DND-41 (cell line): ENCODE measurements at regions not wholly inside any gene's neighbourhood (a gene's known extent, or its start where the extent isn't known, plus 50 kb on each side); places are given as distances from the start of the nearest gene placed in this dataset.

Source experiments
- ATAC-seq: fragments of 200-7000 bp; cut with Tn5 transposase; 3 replicates; pipeline ENCODE4 v1.9.1; 2021; ENCODE audit warnings: low read depth; ENCODE audit not compliant: insufficient read depth
- DNase-seq: peaks from one replicate; pipeline ENCODE4 v3.0.0-alpha.2; 2020
- H2AFZ ChIP-seq: 2 replicates; pipeline ENCODE4 v1.6.0; 2012; ENCODE audit warnings: low read depth, low read length
- H3K27ac ChIP-seq: 2 replicates; pipeline ENCODE4 v1.5.1; 2012; ENCODE audit warnings: low read length, inconsistent platforms
- H3K27me3 ChIP-seq: fragments of 200-600 bp; sonication (generic); 2 replicates; pipeline ENCODE4 v1.6.0; 2012; ENCODE audit warnings: low read length, mild to moderate bottlenecking, inconsistent platforms; ENCODE audit not compliant: insufficient read depth, poor library complexity
- H3K36me3 ChIP-seq: 2 replicates; pipeline ENCODE4 v1.5.1; 2012; ENCODE audit warnings: low read length, inconsistent platforms; ENCODE audit not compliant: insufficient read depth
- H3K4me1 ChIP-seq: 2 replicates; pipeline ENCODE4 v1.5.1; 2012; ENCODE audit warnings: mild to moderate bottlenecking, low read length; ENCODE audit not compliant: insufficient read depth
- H3K4me2 ChIP-seq: 2 replicates; pipeline ENCODE4 v1.6.0; 2012; ENCODE audit warnings: mild to moderate bottlenecking, moderate library complexity, low read length, inconsistent platforms; ENCODE audit not compliant: insufficient read depth
- H3K4me3 ChIP-seq, 2 experiments: fragments of 200-600 bp in 1 of 2; shearing (Covaris generic) in 1 of 2; 2 replicates each; pipeline ENCODE4 v1.5.1; 2012 to 2016; ENCODE audit warnings: inconsistent platforms in 2 of 2, low read length in 2 of 2, mild to moderate bottlenecking in 2 of 2, low read depth in 1 of 2, moderate library complexity in 1 of 2
- H3K79me2 ChIP-seq: 2 replicates; pipeline ENCODE4 v1.6.0; 2012; ENCODE audit warnings: low read length, inconsistent platforms; ENCODE audit not compliant: insufficient read depth
- H3K9ac ChIP-seq: 2 replicates; pipeline ENCODE4 v1.6.0; 2012; ENCODE audit warnings: low read depth, mild to moderate bottlenecking, inconsistent platforms, low read length, moderate library complexity
- H3K9me3 ChIP-seq: 2 replicates; pipeline ENCODE4 v1.5.1; 2012; ENCODE audit warnings: low read length, moderate library complexity, mild to moderate bottlenecking, inconsistent platforms; ENCODE audit not compliant: insufficient read depth, severe bottlenecking
- H4K20me1 ChIP-seq: 2 replicates; pipeline ENCODE4 v1.6.0; 2012; ENCODE audit warnings: low read length; ENCODE audit not compliant: insufficient read depth
- CTCF ChIP-seq: IDR thresholded peaks from 2 replicates; pipeline ENCODE4 v1.5.1; 2012; ENCODE audit warnings: borderline replicate concordance, low read length, moderate library complexity, mild to moderate bottlenecking; ENCODE audit not compliant: poor library complexity, severe bottlenecking; ENCODE audit errors: extremely low read depth
- EZH2 ChIP-seq: IDR thresholded peaks from 3 replicates; pipeline ENCODE4 v1.6.1; 2012; ENCODE audit warnings: borderline replicate concordance, low read depth, mild to moderate bottlenecking, moderate library complexity, low read length, inconsistent platforms; ENCODE audit not compliant: severe bottlenecking

GRCh38 chr2:144180131-144180530 lies 339.8 kb downstream of the ZEB2 start:
- ATAC-seq (no peak), DNase-seq (no peak)
- no peak overlapping the region for H3K4me2 ChIP-seq
- no peak overlapping the region for H2AFZ ChIP-seq
- no peaks in the 10 kb centered on the region for H4K20me1 ChIP-seq
- no peak overlapping the region for H3K4me3 ChIP-seq
- H3K27me3 ChIP-seq: no peaks in the 10 kb centered on the region
- no peaks in the 10 kb centered on the region for H3K79me2 ChIP-seq
- H3K36me3 ChIP-seq: no peaks in the 10 kb centered on the region
- H3K4me1 ChIP-seq: peaks cover 16% of the 10 kb centered on the region
- no peaks in the 10 kb centered on the region for H3K9me3 ChIP-seq
- H3K27ac ChIP-seq: no peak overlapping the region
- TF ChIP-seq CTCF: no peak
- no peak overlapping the region for H3K9ac ChIP-seq

GRCh38 chr2:144170179-144170578 lies 349.7 kb downstream of the ZEB2 start:
- Histone ChIP-seq H3K9me3 (no peaks in the 10 kb centered on the region), H4K20me1 (no peaks in the 10 kb centered on the region), H3K4me2 (no peak overlapping the region), H3K4me1 (no peaks in the 10 kb centered on the region), H3K9ac (no peak overlapping the region), H3K79me2 (no peaks in the 10 kb centered on the region), H3K27me3 (no peaks in the 10 kb centered on the region), H3K36me3 (no peaks in the 10 kb centered on the region), H3K4me3 (no peak overlapping the region), H2AFZ (no peak overlapping the region), H3K27ac (no peak overlapping the region)
- ATAC-seq: no peak
- no peak for TF ChIP-seq EZH2
- no peak for TF ChIP-seq CTCF
- DNase-seq: no peak

- Histone ChIP-seq H3K9ac (no peak overlapping the region), H3K27ac (no peak overlapping the region), H3K9me3 (no peaks in the 10 kb centered on the region), H3K4me1 (no peaks in the 10 kb centered on the region), H4K20me1 (no peaks in the 10 kb centered on the region), H3K4me3 (no peak overlapping the region), H3K27me3 (no peaks in the 10 kb centered on the region), H3K79me2 (no peaks in the 10 kb centered on the region), H3K36me3 (no peaks in the 10 kb centered on the region), H3K4me2 (no peak overlapping the region), H2AFZ (no peak overlapping the region)
- no peak for TF ChIP-seq EZH2
- no peak for TF ChIP-seq CTCF
- ATAC-seq: no peak
- DNase-seq: no peak
Measured at GRCh38 chr2:144166743-144167142, 353.2 kb downstream of the ZEB2 start.

- H3K4me2 ChIP-seq: no peak overlapping the region
- no peaks in the 10 kb centered on the region for H3K36me3 ChIP-seq
- no peaks in the 10 kb centered on the region for H3K79me2 ChIP-seq
- no peaks in the 10 kb centered on the region for H3K9me3 ChIP-seq
- H3K9ac ChIP-seq: no peak overlapping the region
- H4K20me1 ChIP-seq: no peaks in the 10 kb centered on the region
- H3K4me3 ChIP-seq: no peak overlapping the region
- no peak overlapping the region for H2AFZ ChIP-seq
- TF ChIP-seq EZH2 (no peak), CTCF (no peak)
- no peak overlapping the region for H3K27ac ChIP-seq
- no peaks in the 10 kb centered on the region for H3K4me1 ChIP-seq
- ATAC-seq (no peak), DNase-seq (no peak)
- no peaks in the 10 kb centered on the region for H3K27me3 ChIP-seq
Measured at GRCh38 chr2:144165599-144166250, 354.2 kb downstream of the ZEB2 start.
